ENCODE measurements at regions not wholly inside any gene's neighbourhood (a gene's known extent, or its start where the extent isn't known, plus 50 kb on each side); places are given as distances from the start of the nearest gene placed in this dataset.

DNA sequence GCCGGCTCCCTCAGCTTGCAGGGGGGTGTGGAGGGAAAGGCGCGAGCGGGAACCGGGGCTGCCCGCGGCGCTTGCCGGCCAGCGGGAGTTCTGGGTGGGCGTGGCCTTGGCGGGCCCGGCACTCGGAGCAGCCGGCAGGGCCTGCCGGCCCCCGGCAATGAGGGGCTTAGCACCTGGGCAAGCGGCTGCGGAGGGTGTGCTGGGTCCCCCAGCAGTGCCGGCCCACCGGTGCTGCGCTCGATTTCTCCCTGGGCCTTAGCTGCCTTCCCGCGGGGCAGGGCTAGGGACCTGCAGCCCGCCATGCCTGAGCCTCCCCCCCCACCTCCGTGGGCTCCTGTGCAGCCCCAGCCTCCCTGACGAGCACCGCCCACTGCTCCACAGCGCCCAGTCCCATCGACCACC, 514.5 kb upstream of the GJE1 start:
- Histone ChIP-seq H3K27me3 (ENCODE audit: control insufficient read depth in 2 of 2, insufficient read depth in 2 of 2, low read length in 2 of 2) (no peaks in the 10 kb centered on the region), H3K9me3 (replicated peaks; ENCODE audit: control insufficient read depth, insufficient read depth, low read depth, low read length) (no peaks in the 10 kb centered on the region), H3K9ac (ENCODE audit: insufficient read depth in 1 of 2, low read depth in 2 of 2, low read length in 2 of 2) (peak overlapping the region in 1 of 2 experiments; percentile 17; a peak in 1 of 4 replicates), H3K4me3 (peak overlapping the region; percentile 26; the same call in 1 of the 2 replicates), H3K27ac (ENCODE audit: extremely low read depth, low read depth, low read length) (no peak overlapping the region), H2AFZ (ENCODE audit: low read depth, low read length) (peak overlapping the region; percentile 45; the same call in 1 of the 2 replicates), H4K20me1 (replicated peaks; ENCODE audit: control insufficient read depth, insufficient read depth, low read length) (no peaks in the 10 kb centered on the region), H3K4me2 (ENCODE audit: insufficient read depth, low read length) (no peak overlapping the region), H3K36me3 (ENCODE audit: control insufficient read depth, insufficient read depth, low read length) (no peaks in the 10 kb centered on the region), H3K79me2 (ENCODE audit: control insufficient read depth, insufficient read depth, low read length) (no peaks in the 10 kb centered on the region), H3K9me1 (ENCODE audit: control insufficient read depth, insufficient read depth, low read length) (no peaks in the 10 kb centered on the region), H3K4me1 (replicated peaks in 1 of 2; ENCODE audit: control insufficient read depth in 2 of 2, insufficient read depth in 2 of 2, low read length in 2 of 2) (peaks cover 0 to 8% of the 10 kb centered on the region in 2 experiments; a peak in 1 of 5 replicates)
- FAIRE-seq, result no peak
- peak in 1 of 2 experiments; percentile 52 for TF ChIP-seq E2F6 (IDR thresholded peaks at IDR 0.05; ENCODE audit: borderline replicate concordance in 1 of 2, extremely low read depth in 1 of 2, insufficient read depth in 1 of 2, insufficient read length in 1 of 2, low read depth in 1 of 2, low read length in 1 of 2, poor library complexity in 1 of 2, severe bottlenecking in 1 of 2)
- TF ChIP-seq, protein P1, sequence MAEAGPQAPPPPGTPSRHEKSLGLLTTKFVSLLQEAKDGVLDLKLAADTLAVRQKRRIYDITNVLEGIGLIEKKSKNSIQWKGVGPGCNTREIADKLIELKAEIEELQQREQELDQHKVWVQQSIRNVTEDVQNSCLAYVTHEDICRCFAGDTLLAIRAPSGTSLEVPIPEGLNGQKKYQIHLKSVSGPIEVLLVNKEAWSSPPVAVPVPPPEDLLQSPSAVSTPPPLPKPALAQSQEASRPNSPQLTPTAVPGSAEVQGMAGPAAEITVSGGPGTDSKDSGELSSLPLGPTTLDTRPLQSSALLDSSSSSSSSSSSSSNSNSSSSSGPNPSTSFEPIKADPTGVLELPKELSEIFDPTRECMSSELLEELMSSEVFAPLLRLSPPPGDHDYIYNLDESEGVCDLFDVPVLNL (CRISPR knock-in tag; IDR thresholded peaks at IDR 0.05; ENCODE audit: low read depth), result no peak
- ATAC-seq, result no peak
- in situ Hi-C loops (cut with MboI) (no loop called here), intact Hi-C loops (cut with micrococcal nuclease) (no loop called here)
- peak in 1 of 4 experiments; percentile 11 for DNase-seq (ENCODE audit: extremely low read depth in 1 of 4, low spot score in 3 of 4)
- under 1% methylated on average over 23 of the region's 31 CpGs for WGBS (ENCODE audit: insufficient coverage, low coverage, missing lambda C conversion rate)
- ChIA-PET CTCF (ENCODE audit: low intra/inter-chr PET ratio) (no interaction called here), POLR2A (no interaction called here)
- no TSS peak for BruUV-seq (replicated peaks)

DNA sequence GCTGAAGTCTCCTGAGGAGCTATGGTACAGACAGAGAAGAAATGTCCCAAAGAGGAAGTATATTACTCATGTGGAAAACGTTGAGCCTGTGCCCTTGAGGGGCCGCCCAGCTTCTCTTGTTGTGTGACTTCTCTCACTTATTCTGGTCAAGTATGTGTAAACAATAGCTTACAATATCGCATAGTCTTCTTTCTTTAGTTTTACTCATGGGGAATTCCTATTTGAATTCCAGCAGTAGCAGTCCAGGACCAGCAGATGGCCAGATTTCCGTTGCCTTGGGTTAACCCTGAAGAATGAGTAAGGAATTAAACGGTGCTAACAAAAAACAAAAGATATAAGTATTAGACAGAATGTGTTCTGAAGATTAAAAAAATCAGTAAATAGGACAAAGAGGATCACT, 522.0 kb upstream of the GJE1 start:
- H3K9me3 ChIP-seq (replicated peaks; ENCODE audit: control insufficient read depth, insufficient read depth, low read depth, low read length), result no peaks in the 10 kb centered on the region
- intact Hi-C loops (cut with micrococcal nuclease) (no loop called here), in situ Hi-C loops (cut with MboI) (no loop called here)
- DNase-seq (ENCODE audit: extremely low read depth in 1 of 4, low spot score in 3 of 4), result no peak
- no peak overlapping the region for H3K9ac ChIP-seq (ENCODE audit: insufficient read depth in 1 of 2, low read depth in 2 of 2, low read length in 2 of 2)
- FAIRE-seq, result no peak
- CTCF ChIA-PET (ENCODE audit: low intra/inter-chr PET ratio), result no interaction called here
- no peaks in the 10 kb centered on the region for H3K27me3 ChIP-seq (ENCODE audit: control insufficient read depth in 2 of 2, insufficient read depth in 2 of 2, low read length in 2 of 2)
- BruUV-seq (replicated peaks), result no TSS peak
- ATAC-seq, result no peak
- H3K4me3 ChIP-seq, result no peak overlapping the region
- H4K20me1 ChIP-seq (replicated peaks; ENCODE audit: control insufficient read depth, insufficient read depth, low read length), result no peaks in the 10 kb centered on the region
- H3K79me2 ChIP-seq (ENCODE audit: control insufficient read depth, insufficient read depth, low read length), result no peaks in the 10 kb centered on the region
- POLR2A ChIA-PET, result no interaction called here
- no peak overlapping the region for H3K4me2 ChIP-seq (ENCODE audit: insufficient read depth, low read length)
- H2AFZ ChIP-seq (ENCODE audit: low read depth, low read length), result no peak overlapping the region
- under 1% methylated on average over 5 of the region's 5 CpGs for WGBS (ENCODE audit: insufficient coverage, low coverage, missing lambda C conversion rate)
- TF ChIP-seq SETDB1 (IDR thresholded peaks at IDR 0.05; ENCODE audit: low read length) (no peak), SUPT5H (IDR thresholded peaks at IDR 0.05) (no peak), SMAD2 (IDR thresholded peaks at IDR 0.05; ENCODE audit: low read depth, low read length) (no peak), MAX (CRISPR knock-in tag; IDR thresholded peaks at IDR 0.05) (no peak), CCNT2 (IDR thresholded peaks at IDR 0.05; ENCODE audit: borderline replicate concordance, extremely low read depth, insufficient read length, low read depth, low read length) (no peak)
- TF ChIP-seq, protein P2, sequence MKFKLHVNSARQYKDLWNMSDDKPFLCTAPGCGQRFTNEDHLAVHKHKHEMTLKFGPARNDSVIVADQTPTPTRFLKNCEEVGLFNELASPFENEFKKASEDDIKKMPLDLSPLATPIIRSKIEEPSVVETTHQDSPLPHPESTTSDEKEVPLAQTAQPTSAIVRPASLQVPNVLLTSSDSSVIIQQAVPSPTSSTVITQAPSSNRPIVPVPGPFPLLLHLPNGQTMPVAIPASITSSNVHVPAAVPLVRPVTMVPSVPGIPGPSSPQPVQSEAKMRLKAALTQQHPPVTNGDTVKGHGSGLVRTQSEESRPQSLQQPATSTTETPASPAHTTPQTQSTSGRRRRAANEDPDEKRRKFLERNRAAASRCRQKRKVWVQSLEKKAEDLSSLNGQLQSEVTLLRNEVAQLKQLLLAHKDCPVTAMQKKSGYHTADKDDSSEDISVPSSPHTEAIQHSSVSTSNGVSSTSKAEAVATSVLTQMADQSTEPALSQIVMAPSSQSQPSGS (CRISPR knock-in tag; IDR thresholded peaks at IDR 0.05), result no peak
- no peak overlapping the region for H3K27ac ChIP-seq (ENCODE audit: extremely low read depth, low read depth, low read length)
- no peaks in the 10 kb centered on the region for H3K36me3 ChIP-seq (ENCODE audit: control insufficient read depth, insufficient read depth, low read length)
- no peaks in the 10 kb centered on the region for H3K4me1 ChIP-seq (replicated peaks in 1 of 2; ENCODE audit: control insufficient read depth in 2 of 2, insufficient read depth in 2 of 2, low read length in 2 of 2)
- H3K9me1 ChIP-seq (ENCODE audit: control insufficient read depth, insufficient read depth, low read length), result no peaks in the 10 kb centered on the region

Measured in K562 (cell line).